ENCODE measurements at regions not wholly inside any gene's neighbourhood (a gene's known extent, or its start where the extent isn't known, plus 50 kb on each side); places are given as distances from the start of the nearest gene placed in this dataset.

GRCh38 chr4:174119830-174120229, 163.6 kb downstream of the FBXO8 start:
- H3K27ac ChIP-seq (ENCODE audit: low read depth, low read length) = no peak overlapping the region
- RAD21 ChIA-PET (ENCODE audit: low non-redundant PET in 1 of 2, low total read pairs in 2 of 2, uncharacterized antibody in 2 of 2, unreplicated experiment in 2 of 2) = no interaction called here
- no peaks in the 10 kb centered on the region for H3K9me3 ChIP-seq (ENCODE audit: control insufficient read depth in 1 of 2, insufficient read depth in 1 of 2, low read depth in 1 of 2, low read length in 2 of 2)
- POLR2A ChIA-PET = no interaction called here
- TF ChIP-seq EZH2phosphoT487 (IDR thresholded peaks at IDR 0.05; ENCODE audit: borderline replicate concordance) = no peak
- no peak for TF ChIP-seq CEBPB (IDR thresholded peaks at IDR 0.05; ENCODE audit: low read depth)
- peak overlapping the region; percentile 57 for H2AFZ ChIP-seq (ENCODE audit: low read depth, low read length, poor library complexity, severe bottlenecking)
- DNase-seq (ENCODE audit: low read depth, low spot score) (no peak), ATAC-seq (no peak)
- CTCF ChIA-PET = interaction anchor here (1.3 kb wide), 1 partner anchor 614 kb away, joined by 7 read pairs; no protein-coding TSS in a partner anchor
- H3K9ac ChIP-seq (ENCODE audit: low read length) = no peak overlapping the region
- H3K4me2 ChIP-seq (ENCODE audit: low read length) = peak overlapping the region; percentile 71
- H3K79me2 ChIP-seq (ENCODE audit: insufficient read depth, low read length) = no peaks in the 10 kb centered on the region
- intact Hi-C loops (cut with micrococcal nuclease) = loop anchor here (1.0 kb wide), 1 partner anchor 614 kb away; no protein-coding TSS in a partner anchor
- no TSS peak for BruUV-seq (replicated peaks)
- H3K9me2 ChIP-seq (ENCODE audit: insufficient read depth) = no peaks in the 10 kb centered on the region
- H4K20me1 ChIP-seq (ENCODE audit: insufficient read depth) = no peaks in the 10 kb centered on the region
- H3K27me3 ChIP-seq (ENCODE audit: insufficient read depth, low read length) = peaks cover 52% of the 10 kb centered on the region
- no peaks in the 10 kb centered on the region for H3K36me3 ChIP-seq (ENCODE audit: control insufficient read depth in 1 of 2, insufficient read depth in 2 of 2, low read length in 2 of 2)
- H3K4me1 ChIP-seq (ENCODE audit: control insufficient read depth in 1 of 2, insufficient read depth in 2 of 2, low read length in 2 of 2) = peaks cover 0 to 2% of the 10 kb centered on the region in 2 experiments; a peak in 1 of 4 replicates
- H3K4me3 ChIP-seq (replicated peaks in 1 of 2; ENCODE audit: low read depth in 1 of 2, low read length in 2 of 2) = peak overlapping the region in 1 of 2 experiments; percentile 11; a peak in 1 of 4 replicates

DNA sequence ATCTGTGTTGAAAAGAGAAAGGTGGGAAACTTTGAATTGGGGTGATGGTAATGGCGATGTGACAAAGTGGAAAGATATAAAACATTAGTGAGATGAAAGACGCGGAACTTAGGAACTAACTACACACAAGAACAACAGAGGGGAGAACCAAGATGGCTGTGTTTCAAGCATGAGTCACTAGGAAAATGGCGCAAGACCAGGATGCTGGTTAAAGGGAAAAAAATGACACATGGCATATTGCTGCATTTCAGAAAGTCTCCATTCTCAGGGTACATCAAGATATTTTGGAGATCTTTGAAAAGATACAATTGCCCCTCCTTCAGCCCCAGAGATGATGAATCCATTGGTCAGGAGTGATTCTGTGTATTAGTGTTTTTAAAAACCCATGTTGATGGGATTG, 164.4 kb downstream of the FBXO8 start:
- peaks cover 54% of the 10 kb centered on the region for H3K27me3 ChIP-seq (ENCODE audit: insufficient read depth, low read length)
- no TSS peak for BruUV-seq (replicated peaks)

DNA sequence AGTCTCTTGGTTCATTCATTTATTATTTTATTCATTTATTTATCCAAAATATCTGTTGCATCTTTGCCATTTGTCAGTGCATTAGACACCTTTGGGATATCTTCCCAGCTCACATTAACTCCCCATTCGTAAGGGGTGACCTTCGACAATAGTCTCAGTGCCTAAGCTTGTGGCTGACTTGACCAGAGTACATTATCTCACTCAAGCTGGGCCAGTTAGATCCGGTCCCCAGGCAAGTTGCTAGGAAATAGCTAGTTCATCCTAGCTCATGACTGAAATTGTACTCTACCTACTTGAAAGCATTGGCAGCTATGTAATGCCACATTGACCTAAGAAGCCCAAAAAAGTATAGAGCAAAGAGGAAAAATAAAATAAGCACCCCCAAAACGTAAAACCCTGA, 165.3 kb downstream of the FBXO8 start:
- Histone ChIP-seq H3K79me2 (ENCODE audit: insufficient read depth, low read length) (no peaks in the 10 kb centered on the region), H2AFZ (ENCODE audit: low read depth, low read length, poor library complexity, severe bottlenecking) (no peak overlapping the region), H3K9ac (ENCODE audit: low read length) (no peak overlapping the region), H3K27me3 (ENCODE audit: insufficient read depth, low read length) (peaks cover 62% of the 10 kb centered on the region), H4K20me1 (ENCODE audit: insufficient read depth) (no peaks in the 10 kb centered on the region), H3K4me2 (ENCODE audit: low read length) (no peak overlapping the region), H3K36me3 (ENCODE audit: control insufficient read depth in 1 of 2, insufficient read depth in 2 of 2, low read length in 2 of 2) (no peaks in the 10 kb centered on the region), H3K9me3 (ENCODE audit: control insufficient read depth in 1 of 2, insufficient read depth in 1 of 2, low read depth in 1 of 2, low read length in 2 of 2) (no peaks in the 10 kb centered on the region), H3K4me3 (replicated peaks in 1 of 2; ENCODE audit: low read depth in 1 of 2, low read length in 2 of 2) (no peak overlapping the region), H3K27ac (ENCODE audit: low read depth, low read length) (no peak overlapping the region), H3K9me2 (ENCODE audit: insufficient read depth) (no peaks in the 10 kb centered on the region), H3K4me1 (ENCODE audit: control insufficient read depth in 1 of 2, insufficient read depth in 2 of 2, low read length in 2 of 2) (peaks cover 0 to 2% of the 10 kb centered on the region in 2 experiments; a peak in 1 of 4 replicates)
- ChIA-PET POLR2A (no interaction called here), CTCF (no interaction called here), RAD21 (ENCODE audit: low non-redundant PET in 1 of 2, low total read pairs in 2 of 2, uncharacterized antibody in 2 of 2, unreplicated experiment in 2 of 2) (no interaction called here)
- no TSS peak for BruUV-seq (replicated peaks)
- intact Hi-C loops (cut with micrococcal nuclease) = no loop called here
- ATAC-seq (no peak), DNase-seq (ENCODE audit: low read depth, low spot score) (no peak)
- TF ChIP-seq SRF (IDR thresholded peaks at IDR 0.05; ENCODE audit: low read depth) (no peak), TCF7L2 (IDR thresholded peaks at IDR 0.05; ENCODE audit: borderline replicate concordance, extremely low read depth, insufficient read depth, insufficient read length) (no peak), ATF3 (IDR thresholded peaks at IDR 0.05) (no peak), JUND (IDR thresholded peaks at IDR 0.05) (no peak), REST (IDR thresholded peaks at IDR 0.05; ENCODE audit: low read depth) (no peak), EZH2 (IDR thresholded peaks at IDR 0.05) (no peak)

More for the DNA sequence above, 164.4 kb downstream of the FBXO8 start:
- Histone ChIP-seq H4K20me1 (ENCODE audit: insufficient read depth) (no peaks in the 10 kb centered on the region), H3K36me3 (ENCODE audit: control insufficient read depth in 1 of 2, insufficient read depth in 2 of 2, low read length in 2 of 2) (no peaks in the 10 kb centered on the region), H3K79me2 (ENCODE audit: insufficient read depth, low read length) (no peaks in the 10 kb centered on the region), H2AFZ (ENCODE audit: low read depth, low read length, poor library complexity, severe bottlenecking) (no peak overlapping the region), H3K4me2 (ENCODE audit: low read length) (no peak overlapping the region), H3K4me3 (replicated peaks in 1 of 2; ENCODE audit: low read depth in 1 of 2, low read length in 2 of 2) (no peak overlapping the region), H3K9me2 (ENCODE audit: insufficient read depth) (no peaks in the 10 kb centered on the region), H3K9ac (ENCODE audit: low read length) (no peak overlapping the region), H3K27ac (ENCODE audit: low read depth, low read length) (no peak overlapping the region), H3K4me1 (ENCODE audit: control insufficient read depth in 1 of 2, insufficient read depth in 2 of 2, low read length in 2 of 2) (peaks cover 0 to 2% of the 10 kb centered on the region in 2 experiments; a peak in 1 of 4 replicates), H3K9me3 (ENCODE audit: control insufficient read depth in 1 of 2, insufficient read depth in 1 of 2, low read depth in 1 of 2, low read length in 2 of 2) (no peaks in the 10 kb centered on the region)
- ChIA-PET RAD21 (ENCODE audit: low non-redundant PET in 1 of 2, low total read pairs in 2 of 2, uncharacterized antibody in 2 of 2, unreplicated experiment in 2 of 2) (no interaction called here), POLR2A (no interaction called here), CTCF (no interaction called here)
- intact Hi-C loops (cut with micrococcal nuclease) = no loop called here
- TF ChIP-seq CEBPB (IDR thresholded peaks at IDR 0.05; ENCODE audit: low read depth) (0 out of 2 replicates have a peak, but pooled peaks have one; percentile 28), SP1 (IDR thresholded peaks at IDR 0.05; ENCODE audit: low read depth) (no peak)
- no peak for ATAC-seq
- no peak for DNase-seq (ENCODE audit: low read depth, low spot score)
